ENCODE measurements at regions not wholly inside any gene's neighbourhood (a gene's known extent, or its start where the extent isn't known, plus 50 kb on each side); places are given as distances from the start of the nearest gene placed in this dataset.

- TF ChIP-seq, protein P1, sequence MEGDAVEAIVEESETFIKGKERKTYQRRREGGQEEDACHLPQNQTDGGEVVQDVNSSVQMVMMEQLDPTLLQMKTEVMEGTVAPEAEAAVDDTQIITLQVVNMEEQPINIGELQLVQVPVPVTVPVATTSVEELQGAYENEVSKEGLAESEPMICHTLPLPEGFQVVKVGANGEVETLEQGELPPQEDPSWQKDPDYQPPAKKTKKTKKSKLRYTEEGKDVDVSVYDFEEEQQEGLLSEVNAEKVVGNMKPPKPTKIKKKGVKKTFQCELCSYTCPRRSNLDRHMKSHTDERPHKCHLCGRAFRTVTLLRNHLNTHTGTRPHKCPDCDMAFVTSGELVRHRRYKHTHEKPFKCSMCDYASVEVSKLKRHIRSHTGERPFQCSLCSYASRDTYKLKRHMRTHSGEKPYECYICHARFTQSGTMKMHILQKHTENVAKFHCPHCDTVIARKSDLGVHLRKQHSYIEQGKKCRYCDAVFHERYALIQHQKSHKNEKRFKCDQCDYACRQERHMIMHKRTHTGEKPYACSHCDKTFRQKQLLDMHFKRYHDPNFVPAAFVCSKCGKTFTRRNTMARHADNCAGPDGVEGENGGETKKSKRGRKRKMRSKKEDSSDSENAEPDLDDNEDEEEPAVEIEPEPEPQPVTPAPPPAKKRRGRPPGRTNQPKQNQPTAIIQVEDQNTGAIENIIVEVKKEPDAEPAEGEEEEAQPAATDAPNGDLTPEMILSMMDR (IDR thresholded peaks at IDR 0.05) = no peak
- no peak for TF ChIP-seq POLR2A (IDR thresholded peaks at IDR 0.05)
These were observed 129.5 kb upstream of the ABI3BP start for GRCh38 chr3:101122681-101123080.

All from vagina (tissue), 2 donors.